HEK293 (cell line): ENCODE measurements at regions not wholly inside any gene's neighbourhood (a gene's known extent, or its start where the extent isn't known, plus 50 kb on each side); places are given as distances from the start of the nearest gene placed in this dataset.

Source experiments
- CTCF ChIP-seq: fragments of 450-650 bp; formaldehyde crosslinking; IDR thresholded peaks from 2 replicates; pipeline ENCODE4 v1.5.1; 2016; ENCODE audit warnings: missing biosample characterization, missing genetic modification characterization
- MYNN ChIP-seq: fragments of 450-650 bp; formaldehyde crosslinking; IDR thresholded peaks from 2 replicates; pipeline ENCODE4 v1.5.1; 2016; ENCODE audit warnings: missing biosample characterization, missing genetic modification characterization, borderline replicate concordance
- YY1 ChIP-seq: fragments of 450-650 bp; formaldehyde crosslinking; IDR thresholded peaks from 2 replicates; pipeline ENCODE4 v1.5.1; 2018; ENCODE audit warnings: missing biosample characterization, missing genetic modification characterization
- ZNF121 ChIP-seq: fragments of 450-650 bp; formaldehyde crosslinking; IDR thresholded peaks from 2 replicates; pipeline ENCODE4 v1.5.1; 2016; ENCODE audit warnings: missing biosample characterization, missing genetic modification characterization
- ZNF133 ChIP-seq: fragments of 450-650 bp; formaldehyde crosslinking; IDR thresholded peaks from 2 replicates; pipeline ENCODE4 v1.5.1; 2016; ENCODE audit warnings: missing biosample characterization, missing genetic modification characterization
- ZNF335 ChIP-seq: fragments of 450-650 bp; formaldehyde crosslinking; conservative IDR thresholded peaks from 2 replicates; pipeline ENCODE4 v1.5.1; 2016; ENCODE audit warnings: missing biosample characterization, missing genetic modification characterization
- ZNF513 ChIP-seq: fragments of 450-650 bp; IDR thresholded peaks from 2 replicates; pipeline ENCODE4 v1.5.1; 2018; ENCODE audit warnings: missing biosample characterization, missing genetic modification characterization
- ZNF521 ChIP-seq: fragments of 450-650 bp; formaldehyde crosslinking; IDR thresholded peaks from 2 replicates; pipeline ENCODE4 v1.5.1; 2017; ENCODE audit warnings: missing biosample characterization, mild to moderate bottlenecking, missing genetic modification characterization
- ZNF670 ChIP-seq: fragments of 450-650 bp; formaldehyde crosslinking; IDR thresholded peaks from 2 replicates; pipeline ENCODE4 v1.5.1; 2016; ENCODE audit warnings: missing biosample characterization, missing genetic modification characterization, low read depth
- ZNF747 ChIP-seq: fragments of 450-650 bp; formaldehyde crosslinking; IDR thresholded peaks from 2 replicates; pipeline ENCODE4 v1.5.1; 2016; ENCODE audit warnings: missing biosample characterization, missing genetic modification characterization

- TF ChIP-seq CTCF (tag by site-specific recombination) (no peak), ZNF670 (no peak), ZNF513 (tag by site-specific recombination) (no peak), ZNF747 (no peak), MYNN (no peak), ZNF335 (tag by site-specific recombination) (no peak), ZNF121 (tag by site-specific recombination) (no peak), ZNF133 (no peak), ZNF521 (no peak), YY1 (no peak)
These were observed 285.7 kb upstream of the LMO3 start for GRCh38 chr12:16891673-16892072.
